CD8-positive, alpha-beta memory T cell (primary cell): ENCODE measurements at regions not wholly inside any gene's neighbourhood (a gene's known extent, or its start where the extent isn't known, plus 50 kb on each side); places are given as distances from the start of the nearest gene placed in this dataset.
A peak's percentile ranks its signal among the peaks of the same experiment; 100 is the strongest.

Source experiments
- CTCF ChIA-PET: fragments of 350-600 bp; sonication (Branson Sonifier 250); formaldehyde crosslinking; loops from one replicate; lab custom pipeline; 2021; ENCODE audit warnings: antibody characterized with exemption; lab: Charles Lee
- POLR2A ChIA-PET: fragments of 350-600 bp; sonication (Branson Sonifier 250); formaldehyde crosslinking; loops from one replicate; lab custom pipeline; 2021; ENCODE audit warnings: antibody characterized with exemption; lab: Charles Lee
- DNase-seq, 5 donors: peaks; one replicate each; pipeline versions ENCODE4 v3.0.0 to v3.0.0-alpha.2; 2020 to 2022; ENCODE audit warnings: mixed read lengths in 1 of 5
- H3K27ac ChIP-seq: one replicate; pipeline ENCODE4 v1.7.0; 2013; ENCODE audit warnings: low read depth, mild to moderate bottlenecking, low read length, moderate library complexity
- H3K27me3 ChIP-seq: 2 replicates; pipeline ENCODE4 v1.7.0; 2013; ENCODE audit warnings: low read length, mild to moderate bottlenecking; ENCODE audit not compliant: insufficient read depth, poor library complexity, severe bottlenecking
- H3K36me3 ChIP-seq: 2 replicates; pipeline ENCODE4 v1.7.0; 2013; ENCODE audit warnings: mild to moderate bottlenecking, low read length, moderate library complexity; ENCODE audit not compliant: insufficient read depth
- H3K4me1 ChIP-seq: 2 replicates; pipeline ENCODE4 v1.7.0; 2013; ENCODE audit warnings: mild to moderate bottlenecking, low read length, moderate library complexity; ENCODE audit not compliant: insufficient read depth
- H3K4me3 ChIP-seq: 2 replicates; pipeline ENCODE4 v1.7.0; 2013; ENCODE audit warnings: mild to moderate bottlenecking, low read length
- H3K9me3 ChIP-seq: 2 replicates; pipeline ENCODE4 v1.7.0; 2013; ENCODE audit warnings: mild to moderate bottlenecking, low read length
- H3K27ac Mint-ChIP-seq, 8 donors: one replicate each; pipeline ENCODE4 v1.8.0; 2020 to 2021; ENCODE audit warnings: mixed read lengths in 8 of 8, mild to moderate bottlenecking in 6 of 8, inconsistent platforms in 3 of 8, moderate library complexity in 3 of 8
- H3K27me3 Mint-ChIP-seq, 2 donors: one replicate each; pipeline ENCODE4 v1.8.0; 2020 to 2021; ENCODE audit warnings: mixed read lengths in 2 of 2, mild to moderate bottlenecking in 1 of 2, moderate library complexity in 1 of 2
- H3K36me3 Mint-ChIP-seq, 3 donors: one replicate each; pipeline ENCODE4 v1.8.0; 2020 to 2021; ENCODE audit warnings: mixed read lengths in 3 of 3, inconsistent platforms in 1 of 3, mild to moderate bottlenecking in 1 of 3
- H3K4me1 Mint-ChIP-seq, 3 donors: one replicate each; pipeline ENCODE4 v1.8.0; 2020 to 2021; ENCODE audit warnings: mixed read lengths in 3 of 3, inconsistent platforms in 1 of 3, mild to moderate bottlenecking in 1 of 3
- H3K4me3 Mint-ChIP-seq, 7 donors: one replicate each; pipeline ENCODE4 v1.8.0; 2020 to 2021; ENCODE audit warnings: mixed read lengths in 7 of 7, mild to moderate bottlenecking in 6 of 7, moderate library complexity in 4 of 7, inconsistent platforms in 2 of 7
- H3K9me3 Mint-ChIP-seq, 5 donors: one replicate each; pipeline ENCODE4 v1.8.0; 2020 to 2022; ENCODE audit warnings: mixed read lengths in 5 of 5, mild to moderate bottlenecking in 3 of 5, moderate library complexity in 2 of 5, inconsistent platforms in 1 of 5

GRCh38 chr21:15430023-15430422, 299.8 kb upstream of the USP25 start:
- no peaks in the 10 kb centered on the region for H3K36me3 Mint-ChIP-seq
- no peaks in the 10 kb centered on the region for H3K4me1 Mint-ChIP-seq
- Histone ChIP-seq H3K27ac (no peak overlapping the region), H3K9me3 (no peaks in the 10 kb centered on the region), H3K4me3 (no peak overlapping the region), H3K27me3 (no peaks in the 10 kb centered on the region), H3K4me1 (peaks cover 5% of the 10 kb centered on the region), H3K36me3 (no peaks in the 10 kb centered on the region)
- no peaks in the 10 kb centered on the region for H3K27me3 Mint-ChIP-seq
- POLR2A ChIA-PET: no interaction called here
- H3K9me3 Mint-ChIP-seq: peaks cover 0 to 6% (median 0%) of the 10 kb centered on the region in 5 donors
- no peak overlapping the region for H3K27ac Mint-ChIP-seq
- no peak overlapping the region for H3K4me3 Mint-ChIP-seq
- CTCF ChIA-PET: interaction anchor here (1.1 kb wide), 1 partner anchor 11 kb away, joined by 4 read pairs; no protein-coding TSS in a partner anchor
- no peak for DNase-seq

GRCh38 chr21:15430577-15430976, 299.2 kb upstream of the USP25 start:
- H3K9me3 Mint-ChIP-seq: peaks cover 0 to 6% (median 0%) of the 10 kb centered on the region in 5 donors
- no peaks in the 10 kb centered on the region for H3K27me3 ChIP-seq
- H3K36me3 ChIP-seq: no peaks in the 10 kb centered on the region
- H3K36me3 Mint-ChIP-seq: no peaks in the 10 kb centered on the region
- H3K4me3 ChIP-seq: no peak overlapping the region
- no peak for DNase-seq
- H3K27ac ChIP-seq: no peak overlapping the region
- no peak overlapping the region for H3K27ac Mint-ChIP-seq
- H3K4me3 Mint-ChIP-seq: no peak overlapping the region
- H3K4me1 Mint-ChIP-seq: no peaks in the 10 kb centered on the region
- H3K9me3 ChIP-seq: no peaks in the 10 kb centered on the region
- ChIA-PET CTCF (interaction anchor here (0.7 to 1.1 kb wide), 2 partner anchors 12 to 566 kb away, joined by 3 to 4 read pairs; no protein-coding TSS in a partner anchor), POLR2A (no interaction called here)
- H3K27me3 Mint-ChIP-seq: no peaks in the 10 kb centered on the region
- H3K4me1 ChIP-seq: no peaks in the 10 kb centered on the region

- Mint-ChIP-seq H3K36me3 (no peaks in the 10 kb centered on the region), H3K27me3 (no peaks in the 10 kb centered on the region), H3K4me1 (no peaks in the 10 kb centered on the region), H3K4me3 (no peak overlapping the region), H3K9me3 (peaks cover 0 to 6% (median 0%) of the 10 kb centered on the region in 5 donors), H3K27ac (no peak overlapping the region)
- CTCF ChIA-PET: interaction anchor here (0.7 to 1.1 kb wide), 2 partner anchors 12 to 567 kb away, joined by 3 to 4 read pairs; no protein-coding TSS in a partner anchor
- no peak for DNase-seq
- no peak overlapping the region for H3K4me3 ChIP-seq
- H3K27me3 ChIP-seq: no peaks in the 10 kb centered on the region
- no peaks in the 10 kb centered on the region for H3K36me3 ChIP-seq
- H3K4me1 ChIP-seq: no peaks in the 10 kb centered on the region
- POLR2A ChIA-PET: no interaction called here
- no peak overlapping the region for H3K27ac ChIP-seq
- H3K9me3 ChIP-seq: no peaks in the 10 kb centered on the region
Observed at GRCh38 chr21:15431053-15431452, 298.7 kb upstream of the USP25 start.

GRCh38 chr21:15433091-15433490, 296.7 kb upstream of the USP25 start:
- POLR2A ChIA-PET: no interaction called here
- no peaks in the 10 kb centered on the region for H3K4me1 ChIP-seq
- H3K27me3 ChIP-seq: no peaks in the 10 kb centered on the region
- CTCF ChIA-PET: interaction anchor here (1.5 kb wide), 1 partner anchor 8 kb away, joined by 3 read pairs; no protein-coding TSS in a partner anchor
- Mint-ChIP-seq H3K27ac (no peak overlapping the region), H3K9me3 (peaks cover 0 to 6% (median 0%) of the 10 kb centered on the region in 5 donors), H3K4me3 (no peak overlapping the region), H3K36me3 (no peaks in the 10 kb centered on the region), H3K27me3 (no peaks in the 10 kb centered on the region), H3K4me1 (no peaks in the 10 kb centered on the region)
- H3K4me3 ChIP-seq: no peak overlapping the region
- no peaks in the 10 kb centered on the region for H3K9me3 ChIP-seq
- no peaks in the 10 kb centered on the region for H3K36me3 ChIP-seq
- H3K27ac ChIP-seq: no peak overlapping the region
- no peak for DNase-seq

GRCh38 chr21:15434163-15434905, 295.4 kb upstream of the USP25 start:
- ChIA-PET POLR2A (no interaction called here), CTCF (interaction anchor here (1.5 kb wide), 1 partner anchor 9 kb away, joined by 3 read pairs; no protein-coding TSS in a partner anchor)
- no peak overlapping the region for H3K27ac Mint-ChIP-seq

GRCh38 chr21:15436031-15436430, 293.8 kb upstream of the USP25 start:
- Histone ChIP-seq H3K9me3 (no peaks in the 10 kb centered on the region), H3K4me3 (no peak overlapping the region), H3K27ac (no peak overlapping the region), H3K4me1 (no peaks in the 10 kb centered on the region), H3K27me3 (no peaks in the 10 kb centered on the region), H3K36me3 (no peaks in the 10 kb centered on the region)
- Mint-ChIP-seq H3K4me1 (peaks cover 0 to 3% (median 3%) of the 10 kb centered on the region in 3 donors), H3K27ac (peak overlapping the region in 1 of 8 donors; percentile 26), H3K27me3 (no peaks in the 10 kb centered on the region), H3K4me3 (no peak overlapping the region), H3K9me3 (peaks cover 0 to 6% (median 0%) of the 10 kb centered on the region in 5 donors), H3K36me3 (no peaks in the 10 kb centered on the region)
- POLR2A ChIA-PET: no interaction called here
- no peak for DNase-seq
- CTCF ChIA-PET: no interaction called here

More at GRCh38 chr21:15434163-15434905, 295.4 kb upstream of the USP25 start:
- H3K4me1 ChIP-seq: no peaks in the 10 kb centered on the region
- H3K9me3 ChIP-seq: no peaks in the 10 kb centered on the region
- H3K36me3 Mint-ChIP-seq: no peaks in the 10 kb centered on the region
- no peak overlapping the region for H3K27ac ChIP-seq
- no peak for DNase-seq
- H3K27me3 Mint-ChIP-seq: no peaks in the 10 kb centered on the region
- H3K4me1 Mint-ChIP-seq: no peaks in the 10 kb centered on the region
- peaks cover 0 to 6% (median 0%) of the 10 kb centered on the region in 5 donors for H3K9me3 Mint-ChIP-seq
- H3K4me3 Mint-ChIP-seq: no peak overlapping the region
- H3K36me3 ChIP-seq: no peaks in the 10 kb centered on the region
- no peak overlapping the region for H3K4me3 ChIP-seq
- H3K27me3 ChIP-seq: no peaks in the 10 kb centered on the region

- H3K4me3 ChIP-seq: no peak overlapping the region
- no peaks in the 10 kb centered on the region for H3K4me1 ChIP-seq
- Mint-ChIP-seq H3K36me3 (no peaks in the 10 kb centered on the region), H3K4me1 (peaks cover 0 to 5% (median 3%) of the 10 kb centered on the region in 3 donors), H3K4me3 (no peak overlapping the region), H3K9me3 (peaks cover 0 to 6% (median 0%) of the 10 kb centered on the region in 5 donors), H3K27ac (no peak overlapping the region), H3K27me3 (no peaks in the 10 kb centered on the region)
- H3K36me3 ChIP-seq: no peaks in the 10 kb centered on the region
- no peaks in the 10 kb centered on the region for H3K9me3 ChIP-seq
- no peak overlapping the region for H3K27ac ChIP-seq
- POLR2A ChIA-PET: no interaction called here
- no peak for DNase-seq
- CTCF ChIA-PET: no interaction called here
- H3K27me3 ChIP-seq: no peaks in the 10 kb centered on the region
Observed at GRCh38 chr21:15437883-15438282, 291.9 kb upstream of the USP25 start.

- ChIA-PET POLR2A (no interaction called here), CTCF (no interaction called here)
- Mint-ChIP-seq H3K9me3 (no peaks in the 10 kb centered on the region), H3K36me3 (no peaks in the 10 kb centered on the region), H3K27me3 (no peaks in the 10 kb centered on the region), H3K27ac (no peak overlapping the region), H3K4me3 (no peak overlapping the region), H3K4me1 (peaks cover 0 to 5% (median 3%) of the 10 kb centered on the region in 3 donors)
- Histone ChIP-seq H3K4me3 (no peak overlapping the region), H3K4me1 (no peaks in the 10 kb centered on the region), H3K27ac (no peak overlapping the region), H3K9me3 (no peaks in the 10 kb centered on the region), H3K27me3 (no peaks in the 10 kb centered on the region), H3K36me3 (no peaks in the 10 kb centered on the region)
- DNase-seq: no peak
Observed at GRCh38 chr21:15439726-15440125, 290.1 kb upstream of the USP25 start.
